ENCODE measurements at regions not wholly inside any gene's neighbourhood (a gene's known extent, or its start where the extent isn't known, plus 50 kb on each side); places are given as distances from the start of the nearest gene placed in this dataset.

DNA sequence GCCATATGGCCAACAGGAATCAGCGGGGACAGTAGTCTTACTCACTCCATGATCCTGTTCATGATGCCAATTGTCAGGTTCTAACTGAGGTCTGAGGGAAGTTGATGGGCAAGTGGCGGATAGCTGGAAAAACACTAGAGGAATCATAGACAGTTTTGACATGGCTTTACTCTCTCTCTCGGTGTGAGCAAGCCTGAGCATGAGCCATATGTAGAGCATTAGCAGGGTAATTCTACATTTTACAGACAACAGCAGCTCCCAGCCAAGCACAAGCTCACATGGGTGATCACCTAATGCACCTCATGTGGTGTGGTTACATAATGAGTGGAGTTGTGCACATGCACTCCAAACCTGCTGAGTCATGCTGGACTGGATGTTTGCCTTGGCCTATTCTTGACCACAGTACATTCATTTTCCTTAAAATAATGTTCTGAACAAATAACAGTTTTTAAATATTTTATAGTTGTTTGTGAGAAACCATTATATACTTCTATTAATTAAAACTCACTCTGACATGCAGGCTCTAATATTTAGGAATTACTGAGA lies 429.2 kb downstream of the GPAT3 start:
- 10% methylated on average over 3 of the region's 3 CpGs for WGBS (ENCODE audit: insufficient coverage, low coverage, missing lambda C conversion rate)
- Histone ChIP-seq H3K27ac (ENCODE audit: extremely low read depth, low read depth, low read length) (no peak overlapping the region), H3K4me2 (ENCODE audit: insufficient read depth, low read length) (no peak overlapping the region), H2AFZ (ENCODE audit: low read depth, low read length) (no peak overlapping the region), H3K36me3 (ENCODE audit: control insufficient read depth, insufficient read depth, low read length) (no peaks in the 10 kb centered on the region), H3K79me2 (ENCODE audit: control insufficient read depth, insufficient read depth, low read length) (no peaks in the 10 kb centered on the region), H3K27me3 (ENCODE audit: control insufficient read depth in 2 of 2, insufficient read depth in 2 of 2, low read length in 2 of 2) (no peaks in the 10 kb centered on the region), H3K9me3 (replicated peaks; ENCODE audit: control insufficient read depth, insufficient read depth, low read depth, low read length) (no peaks in the 10 kb centered on the region; the same call in 1 of the 2 replicates), H3K9ac (ENCODE audit: insufficient read depth in 1 of 2, low read depth in 2 of 2, low read length in 2 of 2) (no peak overlapping the region), H3K4me1 (replicated peaks in 1 of 2; ENCODE audit: control insufficient read depth in 2 of 2, insufficient read depth in 2 of 2, low read length in 2 of 2) (no peaks in the 10 kb centered on the region), H3K4me3 (no peak overlapping the region), H3K9me1 (ENCODE audit: control insufficient read depth, insufficient read depth, low read length) (no peaks in the 10 kb centered on the region), H4K20me1 (replicated peaks; ENCODE audit: control insufficient read depth, insufficient read depth, low read length) (no peaks in the 10 kb centered on the region)
- in situ Hi-C loops (cut with MboI), result no loop called here
- FAIRE-seq (no peak), DNase-seq (ENCODE audit: extremely low read depth in 1 of 4, low spot score in 3 of 4) (peak in 1 of 4 experiments; percentile 20), ATAC-seq (no peak)
- intact Hi-C loops (cut with micrococcal nuclease), result no loop called here
- POLR2A ChIA-PET, result no interaction called here
- BruUV-seq (replicated peaks), result no TSS peak
- CTCF ChIA-PET (ENCODE audit: low intra/inter-chr PET ratio), result no interaction called here
- TF ChIP-seq TCF7L2 (IDR thresholded peaks at IDR 0.05; ENCODE audit: low read depth, low read length) (no peak), ZNF316 (IDR thresholded peaks at IDR 0.05) (peak; percentile 33; the same call in 1 of the 2 replicates), ETV1 (tag; conservative IDR thresholded peaks at IDR 0.05; ENCODE audit: low read depth) (no peak), ZNF717 (CRISPR knock-in tag; IDR thresholded peaks at IDR 0.05) (no peak), RFX7 (CRISPR knock-in tag; IDR thresholded peaks at IDR 0.05) (no peak), POLR3G (IDR thresholded peaks at IDR 0.05; ENCODE audit: extremely low read depth, insufficient read length, insufficient replicate concordance) (no peak), ARID3A (IDR thresholded peaks at IDR 0.05; ENCODE audit: borderline replicate concordance, low read depth, low read length) (no peak), MAFG (tag; conservative IDR thresholded peaks at IDR 0.05) (peak; percentile 65), AFF4 (CRISPR knock-in tag; IDR thresholded peaks at IDR 0.05) (no peak), ZNF408 (CRISPR knock-in tag; IDR thresholded peaks at IDR 0.05; ENCODE audit: low read depth) (no peak), CEBPZ (IDR thresholded peaks at IDR 0.05; ENCODE audit: borderline replicate concordance, low read depth, low read length) (peak; percentile 79), PKNOX1 (IDR thresholded peaks at IDR 0.05) (no peak), CBX3 (IDR thresholded peaks at IDR 0.05; ENCODE audit: borderline replicate concordance in 1 of 2, low read length in 2 of 2) (peak in 1 of 2 experiments; percentile 67; a peak in 1 of 3 replicates)

All from K562 (cell line).